MM.1S (cell line): ENCODE measurements at regions not wholly inside any gene's neighbourhood (a gene's known extent, or its start where the extent isn't known, plus 50 kb on each side); places are given as distances from the start of the nearest gene placed in this dataset.

Experiments
- DNase-seq: peaks from one replicate; pipeline ENCODE4 v3.0.0-alpha.2; 2015
- H2AFZ ChIP-seq: fragments of 300-600 bp; sonication (generic); 2 replicates; pipeline ENCODE4 v1.6.0; 2016; ENCODE audit warnings: antibody characterized with exemption, low read length
- H3F3A ChIP-seq: fragments of 300-600 bp; sonication (generic); 2 replicates; pipeline ENCODE4 v1.6.1; 2016; ENCODE audit warnings: mild to moderate bottlenecking, antibody characterized with exemption, low read length, moderate library complexity, mixed read lengths; ENCODE audit not compliant: insufficient read depth
- H3K27ac ChIP-seq: fragments of 300-600 bp; sonication (generic); 2 replicates; pipeline ENCODE4 v1.5.1; 2016; ENCODE audit warnings: mild to moderate bottlenecking, low read length
- H3K27me3 ChIP-seq: fragments of 300-600 bp; sonication (generic); replicated peaks from 2 replicates; pipeline ENCODE4 v1.6.0; 2016; ENCODE audit warnings: low read length; ENCODE audit not compliant: insufficient read depth
- H3K36me3 ChIP-seq: fragments of 300-600 bp; sonication (generic); replicated peaks from 2 replicates; pipeline ENCODE4 v1.6.1; 2016; ENCODE audit warnings: mild to moderate bottlenecking, low read length, mixed read lengths; ENCODE audit not compliant: insufficient read depth
- H3K4me1 ChIP-seq: fragments of 300-600 bp; sonication (generic); 2 replicates; pipeline ENCODE4 v1.6.1; 2016; ENCODE audit warnings: low read length, mixed read lengths
- H3K4me2 ChIP-seq: fragments of 300-600 bp; sonication (generic); 2 replicates; pipeline ENCODE4 v1.6.0; 2016; ENCODE audit warnings: low read depth, low read length
- H3K4me3 ChIP-seq: fragments of 300-600 bp; sonication (generic); 2 replicates; pipeline ENCODE4 v1.5.1; 2016; ENCODE audit warnings: low read length, mixed read lengths
- H3K79me2 ChIP-seq: fragments of 300-600 bp; sonication (generic); 2 replicates; pipeline ENCODE4 v1.6.1; 2016; ENCODE audit warnings: mixed run types, low read length, mixed read lengths
- H3K9ac ChIP-seq: fragments of 300-600 bp; sonication (generic); 2 replicates; pipeline ENCODE4 v1.6.1; 2016; ENCODE audit warnings: low read length, mixed read lengths
- H3K9me2 ChIP-seq: fragments of 300-600 bp; sonication (generic); replicated peaks from 2 replicates; pipeline ENCODE4 v1.6.1; 2016; ENCODE audit warnings: mild to moderate bottlenecking, low read length, mixed read lengths; ENCODE audit not compliant: insufficient read depth
- H3K9me3 ChIP-seq: fragments of 300-600 bp; sonication (generic); replicated peaks from 2 replicates; pipeline ENCODE4 v1.6.1; 2016; ENCODE audit warnings: mild to moderate bottlenecking, low read length, mixed read lengths; ENCODE audit not compliant: insufficient read depth
- H4K20me1 ChIP-seq: fragments of 300-600 bp; sonication (generic); 2 replicates; pipeline ENCODE4 v1.6.1; 2016; ENCODE audit warnings: mild to moderate bottlenecking, low read length, moderate library complexity, mixed read lengths; ENCODE audit not compliant: insufficient read depth
- EZH2 ChIP-seq: fragments of 300-600 bp; sonication (generic); optimal IDR thresholded peaks from 2 replicates; pipeline ENCODE3; 2017; ENCODE audit warnings: low read depth, mild to moderate bottlenecking, antibody characterized with exemption, low read length, mixed read lengths
- EZH2phosphoT487 ChIP-seq: fragments of 300-600 bp; sonication (generic); IDR thresholded peaks from 2 replicates; pipeline ENCODE4 v1.6.1; 2018; ENCODE audit warnings: antibody characterized with exemption, low read length
- TF ChIP-seq, protein P1 (sequence below): fragments of 300-600 bp; sonication (generic); IDR thresholded peaks from 2 replicates; pipeline ENCODE4 v1.5.1; 2016; ENCODE audit warnings: antibody characterized with exemption, low read length, mixed read lengths

DNA sequence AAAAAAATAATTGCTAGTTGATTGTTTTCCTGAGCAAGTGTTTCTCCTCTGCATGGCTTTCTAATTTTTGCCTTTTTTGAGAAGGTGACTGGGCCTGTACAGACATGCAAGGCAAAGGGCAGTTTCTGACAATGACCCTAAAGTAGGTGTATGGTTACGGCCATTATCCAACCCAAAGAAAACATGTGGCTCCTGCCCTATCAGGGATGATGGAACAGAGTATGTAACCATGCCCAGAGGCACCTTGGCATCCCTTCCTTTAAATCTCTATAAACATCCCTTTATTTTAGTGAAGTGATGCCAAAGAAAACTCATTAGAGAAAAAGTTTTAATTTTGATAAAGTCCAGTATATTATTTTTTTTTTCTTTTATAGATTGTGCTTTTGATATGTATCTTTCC is 217.5 kb downstream of the LPIN1 start:
- no peak overlapping the region for H3K4me3 ChIP-seq
- no peak for DNase-seq
- TF ChIP-seq EZH2 (no peak), EZH2phosphoT487 (no peak)
- TF ChIP-seq, protein P1, sequence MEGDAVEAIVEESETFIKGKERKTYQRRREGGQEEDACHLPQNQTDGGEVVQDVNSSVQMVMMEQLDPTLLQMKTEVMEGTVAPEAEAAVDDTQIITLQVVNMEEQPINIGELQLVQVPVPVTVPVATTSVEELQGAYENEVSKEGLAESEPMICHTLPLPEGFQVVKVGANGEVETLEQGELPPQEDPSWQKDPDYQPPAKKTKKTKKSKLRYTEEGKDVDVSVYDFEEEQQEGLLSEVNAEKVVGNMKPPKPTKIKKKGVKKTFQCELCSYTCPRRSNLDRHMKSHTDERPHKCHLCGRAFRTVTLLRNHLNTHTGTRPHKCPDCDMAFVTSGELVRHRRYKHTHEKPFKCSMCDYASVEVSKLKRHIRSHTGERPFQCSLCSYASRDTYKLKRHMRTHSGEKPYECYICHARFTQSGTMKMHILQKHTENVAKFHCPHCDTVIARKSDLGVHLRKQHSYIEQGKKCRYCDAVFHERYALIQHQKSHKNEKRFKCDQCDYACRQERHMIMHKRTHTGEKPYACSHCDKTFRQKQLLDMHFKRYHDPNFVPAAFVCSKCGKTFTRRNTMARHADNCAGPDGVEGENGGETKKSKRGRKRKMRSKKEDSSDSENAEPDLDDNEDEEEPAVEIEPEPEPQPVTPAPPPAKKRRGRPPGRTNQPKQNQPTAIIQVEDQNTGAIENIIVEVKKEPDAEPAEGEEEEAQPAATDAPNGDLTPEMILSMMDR, result no peak
- no peak overlapping the region for H3K4me2 ChIP-seq
- no peak overlapping the region for H2AFZ ChIP-seq
- no peaks in the 10 kb centered on the region for H3K4me1 ChIP-seq
- H3K27me3 ChIP-seq, result no peaks in the 10 kb centered on the region
- H3K36me3 ChIP-seq, result no peaks in the 10 kb centered on the region
- H3K9me2 ChIP-seq, result no peaks in the 10 kb centered on the region
- no peaks in the 10 kb centered on the region for H3F3A ChIP-seq
- H3K9me3 ChIP-seq, result no peaks in the 10 kb centered on the region
- no peak overlapping the region for H3K27ac ChIP-seq
- H3K9ac ChIP-seq, result no peak overlapping the region
- no peaks in the 10 kb centered on the region for H4K20me1 ChIP-seq
- H3K79me2 ChIP-seq, result no peaks in the 10 kb centered on the region

DNA sequence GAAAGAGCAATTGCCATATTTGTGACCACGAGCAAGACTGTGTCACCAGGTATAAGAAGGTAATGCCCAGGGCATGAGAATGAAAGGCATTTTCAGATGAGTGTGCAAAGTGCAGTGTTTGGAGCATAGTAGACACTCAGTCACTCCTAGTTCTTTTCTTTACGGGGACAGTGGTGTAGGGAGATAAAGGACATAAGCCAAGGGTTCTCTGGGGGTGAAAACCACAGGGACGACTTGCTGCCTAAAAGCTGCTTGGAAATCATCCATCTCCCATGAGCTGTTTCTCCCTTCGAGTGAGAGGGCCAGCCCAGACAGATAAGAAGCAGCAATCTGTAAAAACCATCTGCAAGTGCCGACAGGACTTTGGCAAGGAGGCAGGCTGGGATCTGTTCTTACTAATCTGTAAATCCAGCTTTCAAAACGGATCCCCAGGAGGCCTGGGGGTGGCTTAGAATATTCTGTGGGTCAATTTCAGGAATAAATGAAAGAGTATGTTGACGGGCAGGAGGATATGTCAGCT is 221.6 kb downstream of the LPIN1 start:
- Histone ChIP-seq H2AFZ (no peak overlapping the region), H3K9me2 (no peaks in the 10 kb centered on the region), H3F3A (no peaks in the 10 kb centered on the region), H3K36me3 (no peaks in the 10 kb centered on the region), H3K4me3 (no peak overlapping the region), H3K4me1 (no peaks in the 10 kb centered on the region), H3K27ac (no peak overlapping the region), H3K79me2 (no peaks in the 10 kb centered on the region), H3K9me3 (no peaks in the 10 kb centered on the region), H3K4me2 (no peak overlapping the region), H3K27me3 (no peaks in the 10 kb centered on the region), H4K20me1 (no peaks in the 10 kb centered on the region), H3K9ac (no peak overlapping the region)
- DNase-seq, result no peak
- no peak for TF ChIP-seq EZH2
- TF ChIP-seq EZH2phosphoT487, result no peak
- TF ChIP-seq, protein P1, result no peak

DNA sequence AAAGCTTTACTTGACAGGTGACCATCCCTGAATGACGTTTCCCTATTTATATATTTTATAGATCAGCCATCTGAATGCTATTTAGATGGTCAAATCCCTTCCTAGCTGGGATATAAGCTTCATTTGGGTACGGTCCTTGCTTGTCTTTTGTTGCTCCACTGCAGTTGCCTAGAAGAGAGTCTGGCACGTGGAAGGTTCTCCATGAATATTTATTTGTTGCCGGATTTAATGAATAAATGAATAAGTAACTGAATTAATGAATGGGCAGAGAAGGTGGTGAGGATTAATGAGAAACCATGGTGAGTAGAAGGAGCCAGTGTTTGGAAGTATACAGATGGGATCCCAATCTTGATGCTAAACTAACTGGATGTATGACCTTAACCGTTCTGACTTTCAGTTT is 222.1 kb downstream of the LPIN1 start:
- H3K4me2 ChIP-seq, result no peak overlapping the region
- TF ChIP-seq EZH2phosphoT487, result no peak
- TF ChIP-seq, protein P1, result no peak
- TF ChIP-seq EZH2, result no peak
- no peaks in the 10 kb centered on the region for H3K27me3 ChIP-seq
- no peak for DNase-seq
- no peaks in the 10 kb centered on the region for H3K9me3 ChIP-seq
- no peak overlapping the region for H2AFZ ChIP-seq
- no peaks in the 10 kb centered on the region for H3K79me2 ChIP-seq
- H4K20me1 ChIP-seq, result no peaks in the 10 kb centered on the region
- H3K36me3 ChIP-seq, result no peaks in the 10 kb centered on the region
- no peak overlapping the region for H3K27ac ChIP-seq
- no peaks in the 10 kb centered on the region for H3K4me1 ChIP-seq
- no peak overlapping the region for H3K4me3 ChIP-seq
- H3K9me2 ChIP-seq, result no peaks in the 10 kb centered on the region
- H3K9ac ChIP-seq, result no peak overlapping the region
- H3F3A ChIP-seq, result no peaks in the 10 kb centered on the region
